Stimulated activated CD4-positive, alpha-beta T cell treated with anti-CD3 and anti-CD28 coated beads, TNF-alpha, amount 100 ng/mL, for 48 hours (primary cell): ENCODE measurements at regions not wholly inside any gene's neighbourhood (a gene's known extent, or its start where the extent isn't known, plus 50 kb on each side); places are given as distances from the start of the nearest gene placed in this dataset.

ENCODE experiments used
- DNase-seq, 3 donors: peaks; one replicate each; pipeline ENCODE4 v3.0.0-alpha.2; 2020; ENCODE audit warnings: low read depth in 3 of 3

DNA sequence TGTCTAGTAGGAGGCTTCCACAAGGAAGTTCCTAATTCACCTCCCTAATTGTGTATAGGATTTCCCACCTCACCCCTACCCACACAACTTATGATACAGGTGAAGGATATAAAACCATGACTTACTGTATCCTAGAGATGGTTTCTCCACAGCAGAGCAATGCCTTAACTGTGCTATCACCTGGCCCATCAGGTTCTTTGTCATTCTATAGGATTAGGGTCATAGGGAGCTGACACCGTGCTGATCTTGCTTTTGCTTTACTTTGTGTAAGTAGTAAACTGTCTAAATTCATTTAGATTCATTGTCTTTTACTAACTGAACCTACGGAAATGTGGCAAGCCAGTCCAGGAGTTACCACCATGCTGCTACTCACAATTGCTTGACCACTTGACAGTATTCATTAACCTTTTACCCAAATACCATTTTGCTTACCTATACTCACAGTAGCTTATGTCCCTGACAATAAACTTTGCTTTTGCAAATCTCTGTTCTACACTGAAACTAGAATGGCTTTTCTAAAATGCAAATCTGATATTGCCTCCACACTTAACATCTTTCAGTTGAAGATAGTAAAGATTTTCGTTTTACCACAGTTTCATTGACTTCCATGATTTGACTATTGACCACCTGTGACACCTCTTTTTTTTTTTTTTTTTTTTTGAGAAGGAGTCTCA is 147.6 kb downstream of the IFI44 start:
- no peak for DNase-seq

DNA sequence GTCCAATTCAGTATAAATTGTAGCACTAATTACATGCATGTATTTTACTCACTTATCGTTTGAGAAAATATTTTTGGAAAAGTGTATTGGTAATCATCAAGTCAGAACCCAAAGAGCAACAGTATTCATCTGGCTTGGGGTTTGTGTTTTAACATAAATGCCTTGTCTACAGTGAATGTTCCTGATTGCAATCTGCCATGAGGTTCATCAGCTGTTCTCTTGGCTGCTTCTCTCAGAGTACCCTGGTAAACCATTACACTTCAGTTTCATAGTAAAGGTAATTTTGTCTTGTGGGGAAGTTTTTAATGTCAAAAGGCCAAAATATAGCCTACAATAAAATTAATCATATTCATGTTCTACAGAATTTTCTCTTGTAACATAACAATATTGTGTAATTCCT is 150.3 kb downstream of the IFI44 start:
- DNase-seq, result no peak

GRCh38 chr1:78814176-78814575 is 164.5 kb downstream of the IFI44 start:
- no peak for DNase-seq

GRCh38 chr1:78825561-78825960 is 175.9 kb downstream of the IFI44 start:
- DNase-seq, result no peak

GRCh38 chr1:78829644-78830043 is 176.9 kb downstream of the ADGRL4 start:
- no peak for DNase-seq

DNA sequence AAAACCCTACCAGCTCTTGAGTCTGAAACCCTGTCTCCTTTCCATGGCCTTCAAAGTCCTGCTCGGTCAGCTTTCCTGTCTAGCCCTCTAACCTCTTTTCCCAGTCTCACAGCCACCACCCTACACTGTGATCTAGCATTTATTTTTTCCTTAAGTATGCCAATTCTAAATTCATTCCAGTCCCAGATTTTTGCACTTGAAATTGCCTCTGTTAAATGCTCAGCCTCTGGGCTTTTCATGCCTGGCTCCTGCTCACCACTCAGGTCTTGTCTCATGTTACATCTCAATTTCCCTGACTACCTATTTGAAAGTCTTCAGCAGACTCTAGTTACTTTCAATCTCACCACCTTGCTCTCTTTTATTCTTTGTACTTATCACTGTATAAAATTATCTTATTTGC is 176.2 kb downstream of the ADGRL4 start:
- DNase-seq, result no peak

- no peak for DNase-seq
These were observed 174.7 kb downstream of the ADGRL4 start for GRCh38 chr1:78831731-78832360.

DNA sequence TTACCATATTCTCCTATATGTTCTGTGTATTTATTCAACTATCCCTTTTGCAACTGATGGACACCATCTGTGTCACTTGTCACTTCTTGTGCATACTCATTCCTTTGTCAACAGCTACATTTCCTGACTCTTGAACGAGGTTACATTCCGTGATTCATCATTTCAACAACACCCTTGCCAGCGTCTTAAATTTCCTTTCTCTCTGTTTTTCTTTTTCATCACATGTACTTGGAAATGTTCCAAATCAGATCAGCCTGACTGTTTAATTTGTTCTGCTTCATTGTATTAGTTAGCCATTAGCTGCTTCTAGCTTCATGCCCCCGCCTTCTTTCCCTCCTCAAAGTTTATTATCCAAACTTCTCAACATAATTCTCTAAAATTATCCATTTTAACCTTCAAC is 173.0 kb downstream of the ADGRL4 start:
- no peak for DNase-seq

DNA sequence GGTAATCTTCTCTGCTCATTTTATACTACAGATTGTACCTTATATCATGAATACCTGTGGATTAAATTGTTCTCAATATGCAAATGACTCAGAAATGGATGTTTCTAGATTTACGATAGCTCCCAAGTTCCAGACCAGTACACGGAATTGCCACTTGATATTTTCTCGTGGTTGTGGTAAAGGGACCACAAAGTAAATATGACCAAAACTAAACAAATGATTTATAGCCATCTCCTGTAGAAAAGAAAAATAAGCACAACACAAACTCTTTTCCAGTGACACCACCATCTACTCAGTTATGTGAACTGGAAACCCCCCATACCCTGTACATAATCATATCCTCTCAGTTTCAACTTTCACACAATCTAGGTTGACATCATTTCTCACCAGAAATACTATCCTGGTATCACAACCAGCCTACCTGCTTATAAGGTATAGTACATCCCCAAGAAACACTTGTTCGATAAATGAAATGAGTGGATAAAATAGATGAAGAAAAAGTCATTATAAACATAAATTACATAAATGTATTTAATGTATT is 172.3 kb downstream of the ADGRL4 start:
- DNase-seq, result no peak

GRCh38 chr1:78836726-78837125 is 169.8 kb downstream of the ADGRL4 start:
- no peak for DNase-seq

- peak in 2 of 3 donors; percentile 4 to 32 for DNase-seq
These were observed 166.7 kb downstream of the ADGRL4 start for GRCh38 chr1:78839704-78840277.
